ENCODE measurements at regions not wholly inside any gene's neighbourhood (a gene's known extent, or its start where the extent isn't known, plus 50 kb on each side); places are given as distances from the start of the nearest gene placed in this dataset.
A peak's percentile ranks its signal among the peaks of the same experiment; 100 is the strongest.
"Not testable (repeated sequence)": the region's sequence is repeated elsewhere in the genome, so short reads cannot be mapped to it uniquely, and the experiment has no call there.

- peaks cover 11% of the 10 kb centered on the region for H3K4me1 Mint-ChIP-seq
- H3K4me3 Mint-ChIP-seq = no peak overlapping the region
- no peaks in the 10 kb centered on the region for H3K9me3 Mint-ChIP-seq
- no peaks in the 10 kb centered on the region for H3K36me3 Mint-ChIP-seq
- no peaks in the 10 kb centered on the region for H3K27me3 Mint-ChIP-seq
- no peak overlapping the region for H3K27ac Mint-ChIP-seq
- no peak for DNase-seq
These were observed 332.3 kb downstream of the SHQ1 start for GRCh38 chr3:72515941-72516340.

DNA sequence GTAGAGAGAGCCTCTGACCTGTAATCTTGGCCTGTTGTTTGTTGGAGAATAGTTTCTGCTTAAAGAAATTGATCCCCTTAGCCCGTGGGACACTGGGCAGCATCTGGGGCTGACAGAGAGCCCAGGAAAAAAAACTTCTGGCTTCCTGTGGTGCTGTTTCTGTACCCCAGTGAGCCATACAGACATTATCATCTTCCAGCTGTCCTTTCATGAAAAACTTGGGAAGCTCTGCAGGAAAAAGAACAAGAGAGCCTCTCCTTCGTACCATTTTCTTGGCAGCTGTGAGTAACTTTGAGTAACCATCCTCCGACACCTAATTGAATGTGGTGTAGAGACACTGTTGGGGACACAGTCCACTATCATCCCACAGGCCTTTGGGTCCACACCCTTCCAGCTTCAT, 333.0 kb downstream of the SHQ1 start:
- no peak for DNase-seq
- Mint-ChIP-seq H3K4me1 (peaks cover 6% of the 10 kb centered on the region), H3K27ac (no peak overlapping the region), H3K9me3 (no peaks in the 10 kb centered on the region), H3K4me3 (no peak overlapping the region), H3K27me3 (no peaks in the 10 kb centered on the region), H3K36me3 (no peaks in the 10 kb centered on the region)

DNA sequence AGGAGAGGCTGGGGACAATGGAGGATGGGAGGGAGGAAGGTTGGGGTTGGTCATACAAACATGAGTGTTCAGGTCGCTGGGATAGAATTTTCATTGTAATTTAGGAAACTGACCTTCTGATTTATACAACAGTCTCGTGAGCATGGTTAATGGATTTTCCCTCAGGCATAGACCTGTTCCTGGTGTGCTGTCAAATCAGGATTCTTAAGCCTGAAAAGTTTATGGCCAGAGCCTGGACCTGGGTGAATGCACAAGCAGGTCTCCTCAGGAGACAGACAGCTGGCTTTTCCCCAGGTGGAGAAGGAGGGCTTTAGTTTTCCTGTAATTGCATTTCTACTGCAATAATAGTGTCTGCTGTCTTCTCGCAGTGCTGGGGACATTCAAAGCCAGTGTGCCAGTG, 338.0 kb downstream of the SHQ1 start:
- H3K27ac Mint-ChIP-seq = no peak overlapping the region
- DNase-seq = no peak
- H3K27me3 Mint-ChIP-seq = peaks cover 4% of the 10 kb centered on the region
- no peaks in the 10 kb centered on the region for H3K9me3 Mint-ChIP-seq
- no peak overlapping the region for H3K4me3 Mint-ChIP-seq
- H3K36me3 Mint-ChIP-seq = no peaks in the 10 kb centered on the region
- no peaks in the 10 kb centered on the region for H3K4me1 Mint-ChIP-seq

DNA sequence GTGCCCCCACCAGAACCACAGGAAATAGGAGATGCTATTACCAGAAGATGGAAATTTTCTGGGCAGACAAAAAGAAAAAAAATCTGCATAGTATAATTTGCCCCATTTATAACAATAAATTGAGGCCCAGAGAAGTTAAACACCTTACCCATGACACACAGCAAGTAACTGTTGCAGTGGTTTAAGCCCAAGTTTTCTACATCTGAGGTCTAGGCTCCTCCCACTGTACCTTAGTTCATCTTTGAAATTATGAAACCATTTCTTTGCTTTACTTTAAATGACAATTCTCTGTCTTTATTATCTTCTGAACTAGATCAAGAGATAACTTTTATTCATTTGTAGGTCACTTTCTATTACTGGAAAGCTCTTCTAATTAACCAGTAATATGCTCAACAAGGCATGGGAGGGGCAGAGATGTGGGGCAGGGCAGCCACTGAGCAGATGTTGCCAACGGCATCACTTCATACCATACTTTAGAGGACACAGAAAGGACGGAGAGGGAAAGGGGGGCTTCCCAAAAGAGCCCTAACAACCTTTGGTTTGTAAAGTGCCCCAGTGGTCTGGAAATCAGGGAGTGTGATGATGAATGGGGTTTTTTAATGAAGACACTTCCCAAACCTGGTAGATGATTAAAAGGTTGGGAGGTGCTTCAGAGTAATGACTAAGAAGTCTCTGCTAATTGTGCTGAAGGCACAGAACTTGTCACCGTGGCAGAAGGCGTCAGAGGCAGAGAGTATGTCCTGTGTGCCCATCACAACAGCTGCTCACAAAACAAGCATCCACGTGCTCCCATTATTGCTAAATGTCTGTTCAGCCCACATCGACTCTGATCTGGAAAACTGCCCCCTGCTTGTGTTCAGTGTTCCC, 342.5 kb downstream of the SHQ1 start:
- no peaks in the 10 kb centered on the region for H3K9me3 Mint-ChIP-seq
- no peak for DNase-seq
- no peak overlapping the region for H3K4me3 Mint-ChIP-seq
- no peaks in the 10 kb centered on the region for H3K36me3 Mint-ChIP-seq
- no peak overlapping the region for H3K27ac Mint-ChIP-seq
- H3K4me1 Mint-ChIP-seq = no peaks in the 10 kb centered on the region
- peaks cover 4% of the 10 kb centered on the region for H3K27me3 Mint-ChIP-seq

DNA sequence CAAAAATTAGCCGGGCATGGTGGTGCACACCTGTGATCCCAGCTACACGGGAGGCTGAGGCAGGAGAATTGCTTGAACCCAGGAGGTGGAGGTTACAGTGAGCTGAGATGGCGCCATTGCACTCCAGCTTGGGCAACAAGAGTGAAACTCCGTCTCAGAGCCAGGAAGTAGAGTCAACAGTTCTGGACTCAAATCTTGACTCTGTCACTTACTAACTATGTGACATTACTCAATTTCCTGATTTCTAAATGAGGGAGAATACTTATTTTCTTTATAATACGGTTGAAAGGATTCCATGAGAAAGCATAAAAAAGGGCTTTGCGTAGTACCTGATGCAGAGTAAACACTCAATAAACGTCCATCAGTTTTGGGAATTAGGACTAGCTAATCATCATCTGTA, 350.7 kb downstream of the SHQ1 start:
- H3K4me1 Mint-ChIP-seq, H3K27ac Mint-ChIP-seq, DNase-seq, H3K36me3 Mint-ChIP-seq, H3K27me3 Mint-ChIP-seq, H3K4me3 Mint-ChIP-seq, H3K9me3 Mint-ChIP-seq: not testable (repeated sequence)

GRCh38 chr3:72496051-72496670, 352.1 kb downstream of the SHQ1 start:
- no peaks in the 10 kb centered on the region for H3K27me3 Mint-ChIP-seq
- no peaks in the 10 kb centered on the region for H3K4me1 Mint-ChIP-seq
- no peak for DNase-seq
- no peak overlapping the region for H3K27ac Mint-ChIP-seq
- H3K9me3 Mint-ChIP-seq = peaks cover 6% of the 10 kb centered on the region
- no peaks in the 10 kb centered on the region for H3K36me3 Mint-ChIP-seq
- no peak overlapping the region for H3K4me3 Mint-ChIP-seq

GRCh38 chr3:72494626-72495025, 353.6 kb downstream of the SHQ1 start:
- H3K4me1 Mint-ChIP-seq = no peaks in the 10 kb centered on the region
- H3K27ac Mint-ChIP-seq = no peak overlapping the region
- no peaks in the 10 kb centered on the region for H3K27me3 Mint-ChIP-seq
- H3K9me3 Mint-ChIP-seq = peaks cover 6% of the 10 kb centered on the region
- H3K4me3 Mint-ChIP-seq = no peak overlapping the region
- no peaks in the 10 kb centered on the region for H3K36me3 Mint-ChIP-seq
- no peak for DNase-seq

DNA sequence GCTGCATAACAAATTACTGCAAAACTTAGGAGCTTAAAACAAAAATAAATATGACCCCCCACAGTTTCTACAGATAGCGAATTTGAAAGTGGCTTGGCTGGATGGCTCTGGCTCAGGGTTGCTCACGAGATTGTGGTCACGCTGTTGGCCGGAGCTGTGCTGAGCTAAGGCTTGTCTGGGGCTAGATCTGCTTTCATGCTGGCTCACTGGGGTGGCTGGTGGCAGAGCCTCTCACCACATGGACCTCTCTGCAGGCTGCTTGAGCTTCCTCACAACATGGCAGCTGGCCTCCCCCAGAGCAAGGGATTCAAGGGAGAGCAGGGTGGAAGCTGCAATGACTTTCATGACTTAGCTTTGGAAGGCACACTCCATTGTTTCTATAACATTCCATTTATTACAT, 354.1 kb downstream of the SHQ1 start:
- Mint-ChIP-seq H3K27ac (no peak overlapping the region), H3K36me3 (no peaks in the 10 kb centered on the region)

GRCh38 chr3:72492240-72492639, 356.0 kb downstream of the SHQ1 start:
- DNase-seq = no peak
- H3K4me1 Mint-ChIP-seq = peaks cover 7% of the 10 kb centered on the region
- no peaks in the 10 kb centered on the region for H3K27me3 Mint-ChIP-seq
- H3K36me3 Mint-ChIP-seq = no peaks in the 10 kb centered on the region
- no peak overlapping the region for H3K4me3 Mint-ChIP-seq
- no peak overlapping the region for H3K27ac Mint-ChIP-seq
- peaks cover 6% of the 10 kb centered on the region for H3K9me3 Mint-ChIP-seq

More for the DNA sequence above, 354.1 kb downstream of the SHQ1 start:
- Mint-ChIP-seq H3K9me3 (peaks cover 6% of the 10 kb centered on the region), H3K4me1 (no peaks in the 10 kb centered on the region), H3K4me3 (no peak overlapping the region), H3K27me3 (no peaks in the 10 kb centered on the region)
- no peak for DNase-seq

DNA sequence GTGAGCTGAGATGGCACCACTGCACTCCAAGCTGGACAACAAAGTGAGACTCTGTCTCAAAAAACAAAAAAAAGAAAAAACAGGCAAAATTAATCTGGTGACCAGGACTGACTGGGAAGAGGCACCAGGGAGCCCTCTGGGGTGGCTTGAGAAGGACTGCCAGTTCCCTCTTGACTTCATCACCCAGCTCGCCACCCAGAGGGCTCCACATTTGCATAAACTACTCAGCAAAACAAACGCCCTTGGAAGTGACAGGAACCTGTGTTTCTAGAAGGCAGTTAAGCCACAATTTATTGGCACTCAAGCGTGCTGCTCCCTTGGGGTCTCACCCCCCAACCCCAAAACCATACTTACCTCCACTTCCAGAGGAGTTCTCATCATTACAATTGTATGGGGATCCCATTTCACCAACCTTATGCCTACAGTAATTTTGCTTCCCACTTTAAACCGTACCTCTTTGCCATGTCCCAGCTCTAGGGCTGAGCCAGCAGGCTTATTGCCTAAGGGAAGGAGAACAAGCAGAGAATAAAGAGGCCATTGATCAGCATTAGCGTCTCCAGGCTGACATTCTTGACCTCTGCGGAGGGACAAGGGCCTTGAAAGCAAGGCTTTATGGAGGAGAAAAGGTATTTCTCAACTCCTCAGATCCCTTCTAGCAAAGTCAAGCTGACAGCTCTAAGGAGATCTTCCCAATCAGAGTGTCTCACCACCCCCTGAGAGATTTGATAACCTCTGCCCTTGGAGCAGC, 357.4 kb downstream of the SHQ1 start:
- peaks cover 9% of the 10 kb centered on the region for H3K9me3 Mint-ChIP-seq
- H3K27me3 Mint-ChIP-seq = no peaks in the 10 kb centered on the region
- DNase-seq = no peak
- no peak overlapping the region for H3K4me3 Mint-ChIP-seq
- H3K36me3 Mint-ChIP-seq = peaks cover 2% of the 10 kb centered on the region
- H3K27ac Mint-ChIP-seq = no peak overlapping the region
- H3K4me1 Mint-ChIP-seq = peaks cover 11% of the 10 kb centered on the region

- H3K4me1 Mint-ChIP-seq = peaks cover 14% of the 10 kb centered on the region
- peaks cover 10% of the 10 kb centered on the region for H3K36me3 Mint-ChIP-seq
- H3K9me3 Mint-ChIP-seq = peaks cover 16% of the 10 kb centered on the region
- H3K27ac Mint-ChIP-seq = no peak overlapping the region
- no peaks in the 10 kb centered on the region for H3K27me3 Mint-ChIP-seq
- DNase-seq = no peak
- H3K4me3 Mint-ChIP-seq = no peak overlapping the region
These were observed 358.3 kb downstream of the SHQ1 start for GRCh38 chr3:72489901-72490300.

- H3K36me3 Mint-ChIP-seq = peaks cover 15% of the 10 kb centered on the region
These were observed 359.6 kb downstream of the SHQ1 start for GRCh38 chr3:72488738-72489035.

DNA sequence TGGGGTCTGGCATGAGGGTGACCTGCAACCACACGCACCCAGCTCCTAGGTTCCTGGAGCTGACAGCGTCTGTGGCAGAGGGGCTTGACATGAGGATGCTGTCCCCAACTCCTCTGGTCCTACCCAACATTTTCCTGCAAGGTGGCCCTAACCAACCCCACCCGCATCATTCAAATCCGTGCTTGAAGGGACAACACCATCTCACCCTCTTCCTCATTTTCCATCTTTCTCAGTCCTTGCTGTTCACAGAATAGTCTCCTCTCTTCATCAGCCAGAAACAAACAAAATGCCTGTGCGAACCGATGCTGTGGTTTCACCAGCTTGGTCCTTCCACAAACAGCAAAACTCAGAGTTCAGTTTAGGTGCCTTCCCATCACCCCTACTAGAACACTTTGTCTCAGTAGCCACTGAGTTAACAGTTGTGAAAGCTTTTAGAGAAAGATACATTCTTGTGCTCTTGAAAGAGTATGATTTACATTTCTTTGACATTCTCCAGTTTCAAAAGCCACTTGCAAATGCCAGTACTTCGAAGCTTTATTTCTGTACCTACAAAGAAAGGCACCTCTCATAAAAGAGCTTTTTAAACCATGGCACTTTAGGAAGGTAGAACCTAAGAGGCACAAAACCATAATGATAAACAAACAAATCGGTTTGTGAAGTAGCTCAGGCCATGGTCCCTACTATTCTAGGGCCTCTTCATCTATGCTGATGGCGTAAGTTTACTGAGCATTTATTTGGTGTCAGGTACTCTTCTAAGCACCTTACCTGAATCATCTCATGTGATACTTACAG, 360.1 kb downstream of the SHQ1 start:
- H3K27ac Mint-ChIP-seq = peak overlapping the region; percentile 30
- H3K4me3 Mint-ChIP-seq = no peak overlapping the region
- no peak for DNase-seq
- H3K27me3 Mint-ChIP-seq = no peaks in the 10 kb centered on the region
- H3K4me1 Mint-ChIP-seq = peaks cover 25% of the 10 kb centered on the region
- peaks cover 15% of the 10 kb centered on the region for H3K36me3 Mint-ChIP-seq
- peaks cover 11% of the 10 kb centered on the region for H3K9me3 Mint-ChIP-seq

More at GRCh38 chr3:72488738-72489035, 359.6 kb downstream of the SHQ1 start:
- no peak overlapping the region for H3K27ac Mint-ChIP-seq
- H3K9me3 Mint-ChIP-seq = peaks cover 12% of the 10 kb centered on the region
- DNase-seq = no peak
- H3K4me3 Mint-ChIP-seq = no peak overlapping the region
- H3K27me3 Mint-ChIP-seq = no peaks in the 10 kb centered on the region
- H3K4me1 Mint-ChIP-seq = peaks cover 21% of the 10 kb centered on the region

DNA sequence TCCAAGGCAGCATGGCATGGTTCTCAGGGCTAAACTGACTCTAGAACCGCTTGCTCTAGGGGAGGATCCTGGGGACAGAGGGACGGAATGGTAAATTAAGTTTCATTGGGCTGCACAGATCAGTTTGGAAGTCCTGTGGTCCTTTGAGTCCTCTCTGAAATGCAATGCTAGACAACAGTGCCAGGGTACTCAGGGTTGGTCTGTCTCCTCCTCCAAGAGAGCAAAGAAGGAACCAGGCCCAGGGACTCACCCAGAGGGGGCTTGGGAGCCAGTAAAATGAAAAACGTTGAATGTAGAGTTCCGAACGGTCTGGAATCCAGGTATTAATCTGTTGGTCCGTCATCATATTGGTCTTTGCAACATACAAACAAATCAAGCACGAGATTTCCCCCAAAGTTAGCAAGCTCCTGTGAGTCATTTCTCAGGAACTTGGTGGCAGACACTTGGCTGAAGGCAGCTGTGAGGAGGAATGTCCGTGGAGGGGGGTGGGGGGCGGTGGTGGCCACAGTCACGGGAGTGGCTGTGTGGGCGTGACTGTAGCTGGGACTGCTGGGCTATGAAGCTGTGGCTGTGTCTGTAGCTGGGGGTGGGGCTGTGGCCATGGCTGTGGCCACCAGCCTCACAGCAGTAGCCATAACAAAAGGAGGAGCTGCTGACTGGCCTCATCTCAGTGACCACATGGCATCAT, 361.0 kb downstream of the SHQ1 start:
- DNase-seq = no peak
- no peak overlapping the region for H3K27ac Mint-ChIP-seq
- peaks cover 15% of the 10 kb centered on the region for H3K36me3 Mint-ChIP-seq
- no peak overlapping the region for H3K4me3 Mint-ChIP-seq
- peaks cover 11% of the 10 kb centered on the region for H3K9me3 Mint-ChIP-seq
- no peaks in the 10 kb centered on the region for H3K27me3 Mint-ChIP-seq
- peaks cover 33% of the 10 kb centered on the region for H3K4me1 Mint-ChIP-seq

All from activated naive CD8-positive, alpha-beta T cell treated with anti-CD3 and anti-CD28 coated beads for 36 hours (primary cell).